Transverse colon (tissue), 4 donors: ENCODE measurements at regions not wholly inside any gene's neighbourhood (a gene's known extent, or its start where the extent isn't known, plus 50 kb on each side); places are given as distances from the start of the nearest gene placed in this dataset.

Experiments
- POLR2A ChIP-seq: fragments of 450-650 bp; IDR thresholded peaks from one replicate; pipeline ENCODE4 v1.6.1; 2016; ENCODE audit warnings: antibody characterized with exemption, mild to moderate bottlenecking, moderate library complexity
- POLR2AphosphoS5 ChIP-seq, 3 donors: sonication (generic); formaldehyde crosslinking; IDR thresholded peaks; one replicate each; pipeline ENCODE4 v1.6.1; 2016; ENCODE audit warnings: antibody characterized with exemption in 3 of 3
- TF ChIP-seq, protein P1 (sequence below), 5 experiments: fragments of 200-600 bp in 3 of 5; fragments of 450-650 bp in 2 of 5; sonication (generic) in 3 of 5; IDR thresholded peaks; 1 replicate in 2 of 5; 2 replicates in 3 of 5; pipeline ENCODE4 v1.5.1; 2016 to 2017; ENCODE audit warnings: antibody characterized with exemption in 5 of 5, inconsistent platforms in 3 of 5, mild to moderate bottlenecking in 2 of 5, moderate library complexity in 1 of 5

DNA sequence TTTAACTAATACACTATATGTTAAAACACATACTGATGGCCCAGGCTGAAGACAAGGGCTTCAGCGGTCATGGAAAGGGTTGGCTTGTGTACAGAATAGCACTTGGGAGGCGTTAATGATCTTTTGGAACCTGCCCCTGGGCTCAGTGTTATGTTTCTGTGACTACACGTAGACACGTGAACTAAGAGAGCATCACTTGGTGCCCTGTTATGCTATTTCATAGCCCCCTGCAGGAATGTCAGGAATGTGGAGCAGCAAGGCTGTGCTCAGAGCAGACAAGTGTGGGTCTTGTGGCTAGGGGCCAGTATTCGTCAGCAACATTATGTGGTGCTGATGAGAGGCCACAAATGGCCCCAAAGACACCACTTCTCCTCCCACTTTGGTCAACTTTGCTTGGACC, 132.4 kb downstream of the MAP3K21 start:
- TF ChIP-seq, protein P1, sequence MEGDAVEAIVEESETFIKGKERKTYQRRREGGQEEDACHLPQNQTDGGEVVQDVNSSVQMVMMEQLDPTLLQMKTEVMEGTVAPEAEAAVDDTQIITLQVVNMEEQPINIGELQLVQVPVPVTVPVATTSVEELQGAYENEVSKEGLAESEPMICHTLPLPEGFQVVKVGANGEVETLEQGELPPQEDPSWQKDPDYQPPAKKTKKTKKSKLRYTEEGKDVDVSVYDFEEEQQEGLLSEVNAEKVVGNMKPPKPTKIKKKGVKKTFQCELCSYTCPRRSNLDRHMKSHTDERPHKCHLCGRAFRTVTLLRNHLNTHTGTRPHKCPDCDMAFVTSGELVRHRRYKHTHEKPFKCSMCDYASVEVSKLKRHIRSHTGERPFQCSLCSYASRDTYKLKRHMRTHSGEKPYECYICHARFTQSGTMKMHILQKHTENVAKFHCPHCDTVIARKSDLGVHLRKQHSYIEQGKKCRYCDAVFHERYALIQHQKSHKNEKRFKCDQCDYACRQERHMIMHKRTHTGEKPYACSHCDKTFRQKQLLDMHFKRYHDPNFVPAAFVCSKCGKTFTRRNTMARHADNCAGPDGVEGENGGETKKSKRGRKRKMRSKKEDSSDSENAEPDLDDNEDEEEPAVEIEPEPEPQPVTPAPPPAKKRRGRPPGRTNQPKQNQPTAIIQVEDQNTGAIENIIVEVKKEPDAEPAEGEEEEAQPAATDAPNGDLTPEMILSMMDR (IDR thresholded peaks at IDR 0.05): no peak
- TF ChIP-seq POLR2A (no peak), POLR2AphosphoS5 (IDR thresholded peaks at IDR 0.05) (no peak)
